Spleen (tissue), 7 donors: ENCODE measurements at regions not wholly inside any gene's neighbourhood (a gene's known extent, or its start where the extent isn't known, plus 50 kb on each side); places are given as distances from the start of the nearest gene placed in this dataset.

Experiments used
- POLR2A ChIP-seq, 3 donors: fragments of 450-650 bp; IDR thresholded peaks; one replicate each; pipeline ENCODE4 v1.5.1; 2017; ENCODE audit warnings: antibody characterized with exemption in 3 of 3, mild to moderate bottlenecking in 1 of 3
- TF ChIP-seq, protein P1 (sequence below), 11 experiments: fragments of 200-600 bp in 7 of 11; fragments of 450-650 bp in 4 of 11; sonication (generic) in 4 of 11; IDR thresholded peaks in 8 of 11; conservative IDR thresholded peaks in 3 of 11; 1 replicate in 7 of 11; 2 replicates in 4 of 11; pipeline versions ENCODE4 v1.4.0 to v1.8.0; 2016 to 2021; ENCODE audit warnings: antibody characterized with exemption in 11 of 11, inconsistent platforms in 4 of 11, mild to moderate bottlenecking in 1 of 11
- donor health status: DM: no; HTN: no; CAD: no; lungs with moderate emphysema.
- donor health status: DM: no; HTN: no; CAD: no.
- donor health status: DM: no; HTN: no; CAD: no.

DNA sequence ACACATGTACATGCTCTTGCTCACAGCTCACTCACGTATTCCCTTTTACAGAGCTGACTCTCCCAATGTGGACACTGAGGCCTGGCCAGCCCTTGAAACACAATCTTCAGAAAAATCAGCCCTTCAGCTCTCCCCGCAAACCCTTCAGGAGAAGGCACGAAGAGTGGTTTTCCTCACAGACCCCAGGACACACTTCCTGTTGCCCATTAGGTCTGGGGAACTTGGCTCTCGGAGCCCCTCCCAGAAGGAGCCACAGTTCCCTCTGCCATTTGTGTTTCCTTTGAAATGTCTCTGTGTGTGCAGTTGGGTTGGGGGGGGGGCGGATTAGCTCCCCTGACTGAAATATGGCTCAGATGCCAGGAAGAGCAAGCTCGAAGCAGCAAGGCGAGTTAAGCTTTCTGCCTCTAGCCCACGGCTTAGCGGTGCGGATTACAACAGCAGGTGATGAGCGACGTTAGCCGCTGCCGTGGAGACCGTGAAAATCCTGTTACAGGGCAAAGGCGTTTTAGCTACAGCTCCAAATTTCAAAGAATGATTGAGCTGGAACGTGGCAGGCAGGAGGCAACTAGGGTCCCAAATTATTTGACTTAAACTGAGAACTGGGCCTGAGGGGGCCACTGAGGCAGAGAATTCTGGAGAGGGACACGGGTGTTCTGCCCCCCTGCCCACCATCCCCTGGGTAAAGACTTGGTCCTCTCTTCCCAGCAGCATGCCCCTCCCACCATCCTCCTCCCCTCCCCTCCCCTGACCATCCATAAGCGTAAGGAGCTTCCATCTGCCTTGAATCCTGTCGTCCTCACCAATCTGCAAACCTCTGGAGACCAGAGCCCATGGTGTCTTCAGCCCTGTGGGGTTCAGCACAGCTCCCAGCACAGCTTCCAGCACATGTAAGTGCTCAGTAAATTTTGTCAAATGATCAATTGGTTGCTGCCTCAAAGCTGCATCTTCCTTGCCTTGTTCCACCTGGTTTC lies 598.6 kb downstream of the BUD13 start:
- TF ChIP-seq, protein P1, sequence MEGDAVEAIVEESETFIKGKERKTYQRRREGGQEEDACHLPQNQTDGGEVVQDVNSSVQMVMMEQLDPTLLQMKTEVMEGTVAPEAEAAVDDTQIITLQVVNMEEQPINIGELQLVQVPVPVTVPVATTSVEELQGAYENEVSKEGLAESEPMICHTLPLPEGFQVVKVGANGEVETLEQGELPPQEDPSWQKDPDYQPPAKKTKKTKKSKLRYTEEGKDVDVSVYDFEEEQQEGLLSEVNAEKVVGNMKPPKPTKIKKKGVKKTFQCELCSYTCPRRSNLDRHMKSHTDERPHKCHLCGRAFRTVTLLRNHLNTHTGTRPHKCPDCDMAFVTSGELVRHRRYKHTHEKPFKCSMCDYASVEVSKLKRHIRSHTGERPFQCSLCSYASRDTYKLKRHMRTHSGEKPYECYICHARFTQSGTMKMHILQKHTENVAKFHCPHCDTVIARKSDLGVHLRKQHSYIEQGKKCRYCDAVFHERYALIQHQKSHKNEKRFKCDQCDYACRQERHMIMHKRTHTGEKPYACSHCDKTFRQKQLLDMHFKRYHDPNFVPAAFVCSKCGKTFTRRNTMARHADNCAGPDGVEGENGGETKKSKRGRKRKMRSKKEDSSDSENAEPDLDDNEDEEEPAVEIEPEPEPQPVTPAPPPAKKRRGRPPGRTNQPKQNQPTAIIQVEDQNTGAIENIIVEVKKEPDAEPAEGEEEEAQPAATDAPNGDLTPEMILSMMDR (IDR thresholded peaks at IDR 0.05 in 8 of 11, conservative IDR thresholded peaks at IDR 0.05 in 3 of 11) = no peak
- no peak for TF ChIP-seq POLR2A (IDR thresholded peaks at IDR 0.05)
